GM12872 (cell line): ENCODE measurements at regions not wholly inside any gene's neighbourhood (a gene's known extent, or its start where the extent isn't known, plus 50 kb on each side); places are given as distances from the start of the nearest gene placed in this dataset.

Experiments
- TF ChIP-seq, protein P1 (sequence below): IDR thresholded peaks from 3 replicates; pipeline ENCODE4 v1.5.1; 2011; ENCODE audit warnings: low read depth, mild to moderate bottlenecking, low read length, moderate library complexity; ENCODE audit not compliant: insufficient read depth

DNA sequence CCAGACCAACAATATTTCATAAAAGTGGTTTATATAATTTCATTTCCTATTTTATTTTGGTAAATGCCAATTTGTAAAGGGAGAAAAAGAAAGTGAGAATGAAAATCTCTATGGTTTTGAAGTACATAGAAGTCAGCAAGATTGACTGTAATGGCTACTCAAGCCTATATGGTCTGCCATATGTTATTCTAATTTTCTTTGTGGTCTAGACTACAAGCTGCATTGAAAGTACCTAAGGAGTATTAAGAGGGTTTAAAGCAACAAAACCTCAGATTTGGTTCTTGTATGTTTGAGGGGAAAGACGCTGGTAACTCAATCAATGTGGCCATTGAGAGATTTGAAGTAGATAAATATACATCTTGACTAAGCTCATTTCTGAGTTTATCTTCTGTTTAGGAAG lies 193.5 kb upstream of the EYA4 start:
- TF ChIP-seq, protein P1, sequence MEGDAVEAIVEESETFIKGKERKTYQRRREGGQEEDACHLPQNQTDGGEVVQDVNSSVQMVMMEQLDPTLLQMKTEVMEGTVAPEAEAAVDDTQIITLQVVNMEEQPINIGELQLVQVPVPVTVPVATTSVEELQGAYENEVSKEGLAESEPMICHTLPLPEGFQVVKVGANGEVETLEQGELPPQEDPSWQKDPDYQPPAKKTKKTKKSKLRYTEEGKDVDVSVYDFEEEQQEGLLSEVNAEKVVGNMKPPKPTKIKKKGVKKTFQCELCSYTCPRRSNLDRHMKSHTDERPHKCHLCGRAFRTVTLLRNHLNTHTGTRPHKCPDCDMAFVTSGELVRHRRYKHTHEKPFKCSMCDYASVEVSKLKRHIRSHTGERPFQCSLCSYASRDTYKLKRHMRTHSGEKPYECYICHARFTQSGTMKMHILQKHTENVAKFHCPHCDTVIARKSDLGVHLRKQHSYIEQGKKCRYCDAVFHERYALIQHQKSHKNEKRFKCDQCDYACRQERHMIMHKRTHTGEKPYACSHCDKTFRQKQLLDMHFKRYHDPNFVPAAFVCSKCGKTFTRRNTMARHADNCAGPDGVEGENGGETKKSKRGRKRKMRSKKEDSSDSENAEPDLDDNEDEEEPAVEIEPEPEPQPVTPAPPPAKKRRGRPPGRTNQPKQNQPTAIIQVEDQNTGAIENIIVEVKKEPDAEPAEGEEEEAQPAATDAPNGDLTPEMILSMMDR = no peak

DNA sequence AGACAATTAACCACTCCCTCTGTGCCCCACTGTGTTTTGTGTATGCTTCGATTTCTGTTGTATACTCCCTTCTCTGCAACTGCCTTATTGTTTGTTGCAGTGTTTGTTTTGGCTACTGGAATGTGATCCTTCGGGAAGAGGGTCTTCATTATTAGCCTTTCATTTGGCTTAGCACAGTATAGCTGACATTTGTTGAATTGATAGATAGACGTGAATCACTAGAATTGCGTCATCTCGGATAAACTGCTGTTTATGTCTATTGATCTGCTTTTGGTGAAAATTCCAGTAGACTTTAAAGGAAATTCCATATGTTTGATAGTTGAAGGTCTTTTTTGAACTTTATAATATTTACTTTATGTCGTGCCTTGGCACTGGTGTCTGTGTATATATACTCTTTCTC lies 189.9 kb upstream of the EYA4 start:
- TF ChIP-seq, protein P1 = no peak

DNA sequence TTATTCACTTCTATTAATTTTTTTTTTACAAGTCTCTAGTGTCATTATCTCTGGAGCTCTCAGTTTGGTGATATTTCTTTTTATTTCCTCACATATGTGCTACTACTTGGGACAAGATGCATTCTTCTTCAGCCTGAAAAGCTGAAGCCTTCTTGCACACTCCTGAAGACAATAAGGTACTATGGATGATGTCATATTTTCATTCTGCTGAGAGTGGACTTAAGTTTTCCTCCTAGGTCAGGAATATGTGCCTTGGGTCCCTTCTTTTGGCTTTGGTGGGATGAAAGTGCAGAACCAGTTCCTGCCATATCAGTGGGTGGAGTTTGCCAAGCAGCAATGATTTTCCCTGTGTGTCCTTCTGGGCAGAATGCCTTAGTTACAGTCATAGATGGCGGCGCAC lies 188.7 kb upstream of the EYA4 start:
- TF ChIP-seq, protein P1 = no peak

DNA sequence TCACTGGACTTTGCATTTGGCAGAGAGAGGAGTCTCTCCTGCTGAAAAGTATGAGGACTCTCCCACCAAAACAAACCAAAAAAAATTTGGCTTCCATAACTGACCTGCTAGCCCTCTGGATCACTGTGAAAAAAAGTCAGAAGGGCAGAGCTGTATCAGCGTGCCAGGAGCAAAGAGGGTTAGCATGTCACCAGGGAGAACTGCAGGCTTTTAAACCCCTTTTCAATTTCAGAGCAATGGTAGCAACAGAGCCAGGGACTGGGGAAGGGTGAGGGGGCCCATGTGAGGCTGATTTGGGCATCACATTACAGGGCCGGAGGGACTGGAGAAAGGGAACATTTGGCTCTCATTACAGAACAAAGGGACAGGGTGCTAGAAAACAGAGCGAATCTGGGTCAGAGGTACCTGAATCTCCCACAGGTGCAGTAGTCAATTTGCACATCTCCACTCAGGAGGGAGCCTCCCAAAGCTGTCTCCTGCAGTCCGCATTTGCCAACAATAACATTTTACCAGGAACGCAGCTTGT lies 185.7 kb upstream of the EYA4 start:
- TF ChIP-seq, protein P1 = no peak

DNA sequence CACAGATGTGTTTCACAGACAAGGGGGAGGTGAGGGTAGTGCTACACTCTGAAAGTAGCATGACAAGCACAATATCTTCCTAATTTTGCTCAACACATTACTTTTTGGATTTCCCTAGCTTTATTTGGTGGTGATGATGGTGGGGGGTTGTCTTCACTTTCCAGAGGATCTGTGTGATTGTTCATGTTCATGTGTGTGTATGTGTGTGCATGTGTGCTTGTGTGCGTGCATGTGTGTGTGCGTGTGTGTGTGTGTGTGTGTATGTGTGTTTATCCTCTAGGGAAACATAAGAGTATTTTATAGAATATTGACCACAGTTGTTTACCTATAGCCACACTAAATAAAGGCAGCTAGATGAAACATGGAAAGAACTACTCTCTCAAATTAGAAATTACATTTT lies 183.8 kb upstream of the EYA4 start:
- TF ChIP-seq, protein P1 = no peak

DNA sequence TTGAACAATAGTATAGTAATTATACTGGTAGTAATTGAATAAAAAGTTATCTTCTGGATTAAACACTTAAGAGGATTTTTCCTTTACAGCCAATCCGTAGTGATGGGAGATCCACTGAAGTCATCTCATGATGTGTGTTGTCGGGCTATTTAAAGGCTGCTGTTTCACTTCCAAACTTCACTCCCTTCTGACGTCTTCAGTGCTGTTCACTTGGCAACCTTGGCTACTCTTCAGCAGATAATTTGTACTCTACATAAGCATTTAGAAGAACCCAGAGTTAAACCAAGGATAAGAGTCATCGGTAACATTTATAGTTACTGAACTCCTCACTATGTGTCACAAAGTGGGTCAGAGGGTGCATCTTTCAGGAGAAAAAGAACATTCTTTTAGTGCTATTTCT lies 179.1 kb upstream of the EYA4 start:
- TF ChIP-seq, protein P1 = no peak

DNA sequence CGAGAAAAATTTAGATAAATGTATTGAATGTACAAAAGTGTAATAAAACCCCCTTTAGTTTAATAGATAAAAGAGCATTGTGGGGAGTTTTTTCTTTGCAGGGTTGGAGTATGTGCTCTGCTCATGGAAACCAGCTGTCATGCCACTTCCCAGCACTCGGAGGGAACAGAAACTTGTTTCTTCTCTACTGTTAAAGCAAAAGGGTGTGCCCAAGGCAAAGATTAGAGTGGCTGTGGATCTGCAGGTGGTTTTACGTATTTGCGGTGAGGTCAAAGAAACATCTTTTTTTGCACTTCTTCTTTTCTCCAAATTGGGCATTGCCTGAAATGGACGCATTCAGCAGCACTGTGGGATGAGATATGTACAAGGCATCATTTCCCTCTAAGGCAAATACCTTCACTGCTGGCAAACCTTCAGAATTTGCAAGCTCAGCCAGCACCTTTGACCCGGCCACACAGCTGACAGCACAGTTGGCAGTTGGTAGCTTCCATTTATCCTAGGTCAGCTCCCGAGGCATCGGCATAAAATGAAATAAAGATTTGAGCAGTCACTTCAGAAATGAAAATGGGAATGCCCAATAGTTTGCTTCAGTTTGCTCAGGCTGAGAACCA lies 178.4 kb upstream of the EYA4 start:
- TF ChIP-seq, protein P1 = no peak
